GM21515 (cell line): ENCODE measurements at regions not wholly inside any gene's neighbourhood (a gene's known extent, or its start where the extent isn't known, plus 50 kb on each side); places are given as distances from the start of the nearest gene placed in this dataset.

Source experiments
- ATAC-seq: cut with Tn5 transposase; IDR thresholded peaks from one replicate; pipeline ENCODE4 v1.9.1; 2021; ENCODE audit not compliant: unreplicated experiment

GRCh38 chr4:181690498-181690897 lies 552.7 kb upstream of the TENM3 start:
- no peak for ATAC-seq

GRCh38 chr4:181692965-181693364 lies 550.2 kb upstream of the TENM3 start:
- ATAC-seq: no peak

- no peak for ATAC-seq
Measured at GRCh38 chr4:181693517-181693916, 549.7 kb upstream of the TENM3 start.

GRCh38 chr4:181698221-181698620 lies 545.0 kb upstream of the TENM3 start:
- ATAC-seq: no peak

GRCh38 chr4:181701214-181701613 lies 542.0 kb upstream of the TENM3 start:
- ATAC-seq: no peak

GRCh38 chr4:181701894-181702293 lies 541.3 kb upstream of the TENM3 start:
- no peak for ATAC-seq

- ATAC-seq: no peak
Measured at GRCh38 chr4:181702864-181703495, 540.2 kb upstream of the TENM3 start.

- no peak for ATAC-seq
Measured at GRCh38 chr4:181710143-181710542, 533.1 kb upstream of the TENM3 start.

- no peak for ATAC-seq
Measured at GRCh38 chr4:181711387-181711786, 531.8 kb upstream of the TENM3 start.

GRCh38 chr4:181728305-181728966 lies 514.8 kb upstream of the TENM3 start:
- no peak for ATAC-seq

- no peak for ATAC-seq
Measured at GRCh38 chr4:181731900-181732299, 511.3 kb upstream of the TENM3 start.

GRCh38 chr4:181737744-181738143 lies 505.5 kb upstream of the TENM3 start:
- no peak for ATAC-seq

- no peak for ATAC-seq
Measured at GRCh38 chr4:181739031-181739430, 504.2 kb upstream of the TENM3 start.

- ATAC-seq: no peak
Measured at GRCh38 chr4:181741513-181741912, 501.7 kb upstream of the TENM3 start.

- no peak for ATAC-seq
Measured at GRCh38 chr4:181745933-181746625, 497.1 kb upstream of the TENM3 start.

GRCh38 chr4:181748581-181748980 lies 494.6 kb upstream of the TENM3 start:
- ATAC-seq: no peak

GRCh38 chr4:181752516-181752915 lies 490.7 kb upstream of the TENM3 start:
- no peak for ATAC-seq

GRCh38 chr4:181753207-181753606 lies 490.0 kb upstream of the TENM3 start:
- no peak for ATAC-seq

- no peak for ATAC-seq
Measured at GRCh38 chr4:181755846-181756245, 487.4 kb upstream of the TENM3 start.

GRCh38 chr4:181756451-181757095 lies 486.6 kb upstream of the TENM3 start:
- ATAC-seq: no peak

- no peak for ATAC-seq
Measured at GRCh38 chr4:181757098-181757497, 486.1 kb upstream of the TENM3 start.
